Adipocyte (in vitro differentiated cells): ENCODE measurements at regions not wholly inside any gene's neighbourhood (a gene's known extent, or its start where the extent isn't known, plus 50 kb on each side); places are given as distances from the start of the nearest gene placed in this dataset.
"Not testable (repeated sequence)": the region's sequence is repeated elsewhere in the genome, so short reads cannot be mapped to it uniquely, and the experiment has no call there.

Experiments used
- DNase-seq: peaks from one replicate; pipeline ENCODE4 v3.0.0-alpha.2; 2015; ENCODE audit warnings: low read depth
- H3K27me3 ChIP-seq: replicated peaks from 2 replicates; pipeline ENCODE4 v1.7.0; 2013; ENCODE audit warnings: mild to moderate bottlenecking, low read length, moderate library complexity; ENCODE audit not compliant: control insufficient read depth, insufficient read depth
- H3K36me3 ChIP-seq: 2 replicates; pipeline ENCODE4 v1.7.0; 2013; ENCODE audit warnings: low read length, mild to moderate bottlenecking, moderate library complexity; ENCODE audit not compliant: control insufficient read depth, insufficient read depth, severe bottlenecking
- H3K4me1 ChIP-seq: 2 replicates; pipeline ENCODE4 v1.7.0; 2013; ENCODE audit warnings: mild to moderate bottlenecking, low read length, moderate library complexity; ENCODE audit not compliant: control insufficient read depth, insufficient read depth
- H3K4me3 ChIP-seq: 2 replicates; pipeline ENCODE4 v1.7.0; 2013; ENCODE audit warnings: mild to moderate bottlenecking, low read length, moderate library complexity
- H3K9ac ChIP-seq: 2 replicates; pipeline ENCODE4 v1.7.0; 2013; ENCODE audit warnings: mild to moderate bottlenecking, low read length, moderate library complexity
- H3K9me3 ChIP-seq: 2 replicates; pipeline ENCODE4 v1.7.0; 2013; ENCODE audit warnings: mild to moderate bottlenecking, low read length, moderate library complexity; ENCODE audit not compliant: control insufficient read depth

GRCh38 chr1:187716160-187716559 is 887.4 kb downstream of the PLA2G4A start:
- Histone ChIP-seq H3K9me3 (no peaks in the 10 kb centered on the region), H3K4me1 (no peaks in the 10 kb centered on the region), H3K36me3 (no peaks in the 10 kb centered on the region), H3K27me3 (no peaks in the 10 kb centered on the region), H3K4me3 (no peak overlapping the region), H3K9ac (no peak overlapping the region)
- DNase-seq = no peak

DNA sequence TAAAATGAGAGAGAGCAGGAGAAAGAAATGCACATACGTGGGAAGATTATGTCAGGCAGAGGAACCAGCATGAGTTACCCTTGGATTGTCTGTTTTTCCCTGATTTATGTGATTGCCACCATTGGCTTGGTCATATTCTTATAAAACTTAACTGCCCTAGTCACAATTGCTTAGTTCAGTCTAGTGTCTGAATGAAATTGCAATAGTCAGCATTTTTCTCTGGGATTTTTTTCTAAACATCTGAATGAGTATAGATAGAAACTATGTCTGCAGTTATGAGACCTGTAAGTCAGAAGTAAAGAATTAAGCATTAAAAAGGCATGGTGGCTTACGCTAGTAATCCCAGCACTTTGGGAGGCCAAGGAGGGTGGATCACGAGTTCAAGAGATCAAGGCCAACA is 889.8 kb downstream of the PLA2G4A start:
- no peak for DNase-seq

DNA sequence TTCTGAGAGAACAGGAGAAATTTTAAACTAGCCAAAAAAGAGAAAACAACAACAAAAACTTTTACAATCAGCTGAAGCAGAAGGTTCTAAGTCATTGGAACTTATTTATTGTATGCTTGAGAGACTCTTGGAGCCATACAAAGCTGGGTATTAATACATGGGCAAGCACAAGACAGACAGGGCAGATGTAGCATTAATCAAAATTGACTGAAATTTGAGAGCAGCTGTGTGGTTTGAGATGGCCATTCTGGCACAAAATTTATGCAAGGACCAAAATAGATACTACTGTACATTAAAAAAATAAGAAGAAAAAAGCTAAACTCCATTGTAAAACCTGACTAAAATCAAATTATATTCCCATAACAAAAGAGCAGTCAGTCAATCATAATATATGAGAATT is 892.5 kb downstream of the PLA2G4A start:
- no peak for DNase-seq
- Histone ChIP-seq H3K9ac (no peak overlapping the region), H3K4me1 (no peaks in the 10 kb centered on the region), H3K36me3 (no peaks in the 10 kb centered on the region), H3K9me3 (no peaks in the 10 kb centered on the region), H3K4me3 (no peak overlapping the region), H3K27me3 (no peaks in the 10 kb centered on the region)

More for the DNA sequence above, 889.8 kb downstream of the PLA2G4A start:
- Histone ChIP-seq H3K27me3 (no peaks in the 10 kb centered on the region), H3K9me3 (no peaks in the 10 kb centered on the region), H3K4me1 (no peaks in the 10 kb centered on the region), H3K9ac (no peak overlapping the region), H3K4me3 (no peak overlapping the region), H3K36me3 (no peaks in the 10 kb centered on the region)

DNA sequence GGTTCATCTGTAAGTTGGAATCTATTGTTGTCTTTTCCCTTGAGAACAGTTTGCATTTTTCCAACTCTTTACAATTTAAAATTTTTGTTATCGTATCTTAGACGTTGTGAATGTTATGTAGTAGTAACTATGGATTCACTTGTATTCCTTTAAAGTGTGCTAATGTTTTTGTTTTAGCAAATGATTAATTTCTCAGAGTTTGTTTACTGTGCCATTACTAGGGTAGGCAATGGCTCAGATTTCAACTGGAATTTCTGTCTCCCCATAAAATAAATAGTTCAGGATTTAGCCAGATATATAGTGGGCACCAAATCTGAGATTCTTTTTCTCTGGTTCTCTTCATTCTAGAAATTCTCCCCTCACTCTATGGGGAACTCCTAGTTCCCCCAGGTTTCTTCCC is 896.5 kb downstream of the PLA2G4A start:
- Histone ChIP-seq H3K27me3 (no peaks in the 10 kb centered on the region), H3K36me3 (no peaks in the 10 kb centered on the region), H3K4me3 (no peak overlapping the region)

DNA sequence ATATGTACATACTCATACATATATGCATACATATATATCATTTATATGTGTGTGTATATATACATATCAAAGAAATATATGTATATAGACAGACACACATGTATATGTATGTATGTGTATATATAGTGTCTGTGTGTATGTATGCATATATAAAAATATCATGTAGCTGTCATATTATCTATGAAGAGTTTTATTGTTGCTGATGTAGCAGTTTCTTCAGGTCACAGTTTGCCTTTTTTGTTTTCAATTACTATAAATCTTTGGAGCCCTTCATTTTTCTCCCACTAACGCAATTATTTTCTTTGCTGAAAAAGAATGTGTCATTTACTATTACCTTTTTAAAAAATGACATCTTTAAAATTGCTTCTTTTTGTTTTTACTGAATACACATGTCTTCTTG is 904.5 kb downstream of the PLA2G4A start:
- no peak overlapping the region for H3K4me3 ChIP-seq
- no peak for DNase-seq
- H3K27me3 ChIP-seq = no peaks in the 10 kb centered on the region
- H3K36me3 ChIP-seq = no peaks in the 10 kb centered on the region
- no peaks in the 10 kb centered on the region for H3K4me1 ChIP-seq
- no peaks in the 10 kb centered on the region for H3K9me3 ChIP-seq
- H3K9ac ChIP-seq = no peak overlapping the region

More for the DNA sequence above, 896.5 kb downstream of the PLA2G4A start:
- Histone ChIP-seq H3K4me1 (no peaks in the 10 kb centered on the region), H3K9me3 (no peaks in the 10 kb centered on the region), H3K9ac (no peak overlapping the region)
- no peak for DNase-seq

DNA sequence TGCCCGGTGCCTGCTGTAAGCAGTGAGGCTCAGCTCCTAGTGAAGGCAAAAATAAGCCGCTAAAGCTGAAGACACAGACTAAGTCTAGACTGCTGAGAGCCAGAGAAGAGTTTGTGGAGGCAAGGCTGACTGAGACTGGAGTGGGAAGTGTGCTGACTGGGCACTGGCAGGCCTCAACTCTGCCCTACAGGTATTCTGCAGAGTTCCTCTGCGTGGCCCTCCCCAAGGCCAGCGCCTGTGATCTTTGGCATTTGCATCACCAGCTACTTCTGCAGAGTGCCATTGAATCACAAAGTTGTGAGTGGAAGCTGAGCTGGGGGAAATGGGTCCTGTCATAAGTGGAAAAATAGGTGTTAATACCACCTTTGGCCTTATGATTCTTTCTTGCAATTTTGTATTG is 905.7 kb downstream of the PLA2G4A start:
- H3K4me3 ChIP-seq = no peak overlapping the region
- no peaks in the 10 kb centered on the region for H3K4me1 ChIP-seq
- H3K36me3 ChIP-seq = no peaks in the 10 kb centered on the region
- no peak for DNase-seq
- H3K27me3 ChIP-seq = no peaks in the 10 kb centered on the region
- H3K9ac ChIP-seq = no peak overlapping the region
- no peaks in the 10 kb centered on the region for H3K9me3 ChIP-seq

- Histone ChIP-seq H3K36me3 (no peaks in the 10 kb centered on the region), H3K27me3 (no peaks in the 10 kb centered on the region), H3K9me3 (no peaks in the 10 kb centered on the region), H3K4me1 (no peaks in the 10 kb centered on the region), H3K4me3 (no peak overlapping the region), H3K9ac (no peak overlapping the region)
- DNase-seq = no peak
These were observed 915.9 kb downstream of the PLA2G4A start for GRCh38 chr1:187744665-187745064.

- DNase-seq = no peak
- no peaks in the 10 kb centered on the region for H3K4me1 ChIP-seq
- no peaks in the 10 kb centered on the region for H3K9me3 ChIP-seq
- H3K4me3 ChIP-seq = no peak overlapping the region
- H3K36me3 ChIP-seq = no peaks in the 10 kb centered on the region
- no peaks in the 10 kb centered on the region for H3K27me3 ChIP-seq
- no peak overlapping the region for H3K9ac ChIP-seq
These were observed 926.8 kb downstream of the PLA2G4A start for GRCh38 chr1:187755536-187755935.

GRCh38 chr1:187756684-187757083 is 927.9 kb downstream of the PLA2G4A start:
- not testable (repeated sequence) for H3K36me3 ChIP-seq, H3K9me3 ChIP-seq, H3K4me1 ChIP-seq, H3K4me3 ChIP-seq, H3K9ac ChIP-seq, DNase-seq, H3K27me3 ChIP-seq

DNA sequence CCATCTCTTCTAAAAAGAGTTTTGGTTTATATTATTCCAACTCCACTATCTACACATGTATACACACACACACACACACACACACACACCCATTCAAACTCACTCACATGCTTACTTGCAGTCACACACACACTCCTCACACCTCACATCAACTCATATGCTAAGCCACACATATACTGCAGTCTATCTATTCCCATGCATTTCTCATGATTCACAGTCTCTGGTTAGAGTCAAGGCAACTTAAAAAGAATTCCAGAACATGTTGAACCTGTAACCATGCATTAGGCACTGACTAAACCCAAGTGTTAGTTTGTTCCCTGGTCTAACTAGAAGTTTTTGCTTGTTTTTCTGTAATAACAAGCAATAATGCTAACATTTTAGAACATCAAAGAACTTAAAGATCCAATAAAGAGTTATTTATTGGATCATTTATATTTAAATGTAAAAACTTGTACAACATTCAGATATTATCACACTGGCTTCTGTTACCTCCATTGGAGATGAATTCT is 931.1 kb downstream of the PLA2G4A start:
- H3K9me3 ChIP-seq = no peaks in the 10 kb centered on the region
- no peaks in the 10 kb centered on the region for H3K4me1 ChIP-seq
- no peak for DNase-seq
- no peaks in the 10 kb centered on the region for H3K27me3 ChIP-seq
- no peak overlapping the region for H3K9ac ChIP-seq
- H3K4me3 ChIP-seq = no peak overlapping the region
- H3K36me3 ChIP-seq = no peaks in the 10 kb centered on the region

- H3K4me3 ChIP-seq = no peak overlapping the region
- no peak overlapping the region for H3K9ac ChIP-seq
- no peaks in the 10 kb centered on the region for H3K9me3 ChIP-seq
- no peaks in the 10 kb centered on the region for H3K36me3 ChIP-seq
- no peaks in the 10 kb centered on the region for H3K4me1 ChIP-seq
- no peaks in the 10 kb centered on the region for H3K27me3 ChIP-seq
- peak; percentile 17 for DNase-seq
These were observed 933.4 kb downstream of the PLA2G4A start for GRCh38 chr1:187762118-187762517.

- H3K27me3 ChIP-seq = no peaks in the 10 kb centered on the region
These were observed 934.7 kb downstream of the PLA2G4A start for GRCh38 chr1:187763465-187763864.

More at GRCh38 chr1:187763465-187763864, 934.7 kb downstream of the PLA2G4A start:
- no peaks in the 10 kb centered on the region for H3K9me3 ChIP-seq
- DNase-seq = no peak
- H3K4me1 ChIP-seq = no peaks in the 10 kb centered on the region
- H3K9ac ChIP-seq = no peak overlapping the region
- H3K36me3 ChIP-seq = no peaks in the 10 kb centered on the region
- H3K4me3 ChIP-seq = no peak overlapping the region
